ENCODE measurements at regions not wholly inside any gene's neighbourhood (a gene's known extent, or its start where the extent isn't known, plus 50 kb on each side); places are given as distances from the start of the nearest gene placed in this dataset.

- DNase-seq (ENCODE audit: low read depth) = no peak
Measured at GRCh38 chr20:24334830-24335229, 134.6 kb upstream of the SYNDIG1 start.

DNA sequence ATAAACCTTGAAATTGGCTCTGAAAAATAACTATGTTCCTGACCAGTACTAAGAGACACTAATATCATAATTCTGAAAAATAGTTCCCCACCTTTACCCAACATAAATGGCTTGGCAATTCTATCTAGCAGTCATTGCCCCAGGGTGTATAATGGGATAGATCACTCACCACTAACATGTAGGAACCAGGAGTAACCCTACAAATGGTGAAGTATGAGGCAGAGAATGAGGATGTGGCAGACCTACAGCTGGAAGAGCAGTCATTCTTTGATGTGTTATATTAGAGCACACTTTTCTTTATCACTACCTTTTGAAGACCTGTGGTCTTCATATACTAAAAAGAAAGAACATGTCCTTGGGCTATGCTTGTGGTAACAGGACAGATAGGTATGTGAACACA, 136.5 kb upstream of the SYNDIG1 start:
- DNase-seq (ENCODE audit: low read depth) = no peak

GRCh38 chr20:24331939-24332338, 137.5 kb upstream of the SYNDIG1 start:
- DNase-seq (ENCODE audit: low read depth) = no peak

DNA sequence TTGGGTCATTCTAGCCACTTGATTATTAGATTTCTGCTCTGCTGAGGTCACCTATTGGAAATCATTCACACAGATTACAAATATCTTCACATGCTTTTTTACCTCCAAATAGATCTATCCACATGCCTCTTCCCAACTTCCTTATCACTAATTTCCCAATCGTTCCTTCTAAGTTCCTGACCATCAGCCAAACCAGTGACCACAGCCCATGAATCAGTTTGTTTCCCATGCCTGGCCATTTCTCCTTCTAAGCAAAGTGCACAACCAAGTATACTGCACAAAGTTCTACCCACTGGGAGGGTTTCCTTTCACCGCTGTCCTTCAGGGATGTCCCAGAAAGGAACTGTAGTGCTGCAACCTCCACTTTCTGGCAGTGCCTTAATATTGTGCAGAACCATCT, 140.5 kb upstream of the SYNDIG1 start:
- no peak for DNase-seq (ENCODE audit: low read depth)

- no peak for DNase-seq (ENCODE audit: low read depth)
Measured at GRCh38 chr20:24321973-24322372, 147.5 kb upstream of the SYNDIG1 start.

GRCh38 chr20:24318569-24319352, 150.7 kb upstream of the SYNDIG1 start:
- DNase-seq (ENCODE audit: low read depth) = no peak

GRCh38 chr20:24317224-24317623, 152.2 kb upstream of the SYNDIG1 start:
- no peak for DNase-seq (ENCODE audit: low read depth)

- DNase-seq (ENCODE audit: low read depth) = no peak
Measured at GRCh38 chr20:24316731-24317130, 152.7 kb upstream of the SYNDIG1 start.

GRCh38 chr20:24314053-24314452, 155.4 kb upstream of the SYNDIG1 start:
- no peak for DNase-seq (ENCODE audit: low read depth)

- DNase-seq (ENCODE audit: low read depth) = no peak
Measured at GRCh38 chr20:24309596-24309995, 159.8 kb upstream of the SYNDIG1 start.

DNA sequence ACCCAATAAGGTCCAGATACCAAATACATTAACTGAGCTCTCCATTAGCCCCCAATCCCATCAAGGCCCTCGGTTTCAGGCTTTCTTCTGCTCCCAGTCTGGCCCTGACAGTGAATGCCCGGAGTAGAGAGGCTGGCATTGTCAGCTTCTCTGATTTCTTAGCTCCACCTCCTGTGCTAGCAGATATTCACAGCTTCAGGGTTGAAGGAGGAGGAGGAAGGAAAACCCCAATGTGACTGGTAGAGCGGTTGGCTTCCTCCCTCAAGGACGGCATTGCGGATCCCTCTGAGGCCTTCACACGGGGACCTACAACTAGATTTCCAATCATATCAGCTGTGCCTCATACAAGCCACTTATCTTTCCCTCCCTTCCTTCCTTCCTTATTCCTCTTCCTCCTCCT, 164.1 kb upstream of the SYNDIG1 start:
- DNase-seq (ENCODE audit: low read depth) = no peak

DNA sequence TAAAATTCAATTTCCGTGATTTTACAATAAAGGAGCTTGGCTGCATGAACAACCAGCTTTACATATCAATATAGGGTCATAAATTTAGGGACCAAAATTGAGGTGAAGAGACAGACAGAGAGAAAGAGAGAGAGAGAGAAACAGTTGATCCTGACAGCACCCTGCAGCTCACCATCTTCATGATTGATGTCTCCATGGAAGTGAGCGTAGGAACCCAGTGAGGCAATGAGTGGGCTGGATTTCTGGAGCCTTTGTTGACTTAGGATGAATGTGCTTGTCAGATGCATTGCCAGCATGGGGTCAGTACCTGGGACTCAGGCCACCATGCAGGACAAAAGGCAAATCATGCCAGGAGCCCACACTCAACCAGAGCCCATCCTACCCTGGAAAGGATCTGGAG, 165.1 kb upstream of the SYNDIG1 start:
- DNase-seq (ENCODE audit: low read depth) = no peak

- no peak for DNase-seq (ENCODE audit: low read depth)
Measured at GRCh38 chr20:24303393-24304170, 165.8 kb upstream of the SYNDIG1 start.

DNA sequence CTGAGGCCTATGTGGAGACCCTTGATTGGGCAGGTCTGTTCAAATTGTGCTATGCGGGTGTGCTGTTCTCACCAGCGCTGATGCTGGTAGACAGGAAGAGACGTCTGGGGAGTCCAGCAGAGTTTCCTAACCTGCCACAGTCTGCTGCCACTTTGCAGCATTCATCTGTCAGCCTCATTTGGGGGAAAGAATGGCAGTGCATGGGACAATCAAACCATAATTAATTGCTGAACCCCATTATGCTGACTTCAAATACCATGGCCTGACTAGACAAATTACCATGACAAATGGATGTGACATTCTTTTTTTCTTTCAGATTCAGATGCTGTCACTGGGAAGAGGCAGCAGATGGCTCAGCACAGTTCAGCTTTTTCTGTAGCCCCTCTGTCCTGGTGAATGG, 171.4 kb upstream of the SYNDIG1 start:
- no peak for DNase-seq (ENCODE audit: low read depth)

GRCh38 chr20:24296477-24297261, 172.8 kb upstream of the SYNDIG1 start:
- no peak for DNase-seq (ENCODE audit: low read depth)

DNA sequence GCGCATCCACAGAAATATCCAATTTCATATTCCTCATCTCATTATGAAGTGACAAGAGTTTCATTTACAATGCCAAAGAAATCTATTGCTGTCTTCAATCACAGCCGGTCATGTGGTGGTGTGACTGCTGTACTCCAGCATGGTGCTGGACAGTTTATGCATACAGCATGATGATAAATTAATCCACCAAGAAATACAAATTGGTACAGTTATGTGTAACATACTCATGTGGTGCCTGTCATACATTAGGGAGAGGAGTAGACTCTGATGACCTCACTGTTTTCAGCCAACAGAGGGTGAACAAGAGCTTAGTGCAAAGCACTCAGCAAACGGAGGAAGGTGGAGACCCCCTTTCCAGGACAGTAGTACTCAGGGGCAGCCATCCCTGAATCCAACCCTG, 178.4 kb upstream of the SYNDIG1 start:
- no peak for DNase-seq (ENCODE audit: low read depth)

GRCh38 chr20:24289737-24290481, 179.5 kb upstream of the SYNDIG1 start:
- DNase-seq (ENCODE audit: low read depth) = no peak

GRCh38 chr20:24283186-24283585, 186.2 kb upstream of the SYNDIG1 start:
- DNase-seq (ENCODE audit: low read depth) = no peak

- DNase-seq (ENCODE audit: low read depth) = no peak
Measured at GRCh38 chr20:24277196-24277595, 192.2 kb upstream of the SYNDIG1 start.

DNA sequence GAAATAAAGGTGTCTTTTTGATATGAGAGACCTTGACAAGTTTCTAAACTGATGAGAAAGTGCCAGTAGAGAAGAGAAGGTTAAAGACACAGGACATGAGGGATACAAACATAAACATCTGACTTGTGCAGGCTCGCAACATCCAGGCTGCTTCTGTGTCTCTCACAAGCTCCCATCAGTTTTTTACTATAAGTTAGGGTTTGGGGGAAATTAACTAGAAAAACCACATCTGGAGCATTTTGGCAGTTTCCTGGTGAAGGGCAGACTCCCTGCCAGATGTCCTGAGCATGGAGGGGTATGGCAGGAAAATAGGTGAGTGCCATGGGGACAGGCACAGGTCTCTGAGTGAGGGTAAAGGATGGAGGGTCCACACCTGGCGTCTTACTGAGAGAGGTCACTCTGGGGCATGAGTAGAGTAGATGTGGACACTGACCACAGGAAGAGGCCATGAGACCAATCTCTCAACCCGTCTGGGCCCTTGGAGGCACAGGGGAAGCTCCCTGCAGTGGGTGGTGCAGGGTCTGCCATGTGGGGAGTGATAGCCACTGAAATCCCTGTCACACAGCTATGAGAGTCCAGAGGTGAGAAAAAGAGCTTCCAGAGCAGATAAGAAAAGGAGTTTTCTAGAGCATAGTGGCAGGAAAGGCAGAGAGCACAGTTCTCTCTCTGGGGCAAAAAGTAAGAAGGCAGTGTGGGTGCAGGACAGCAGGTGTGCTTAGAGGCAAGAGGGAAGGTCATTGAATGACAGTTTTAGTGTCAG, 193.3 kb upstream of the SYNDIG1 start:
- no peak for DNase-seq (ENCODE audit: low read depth)

DNA sequence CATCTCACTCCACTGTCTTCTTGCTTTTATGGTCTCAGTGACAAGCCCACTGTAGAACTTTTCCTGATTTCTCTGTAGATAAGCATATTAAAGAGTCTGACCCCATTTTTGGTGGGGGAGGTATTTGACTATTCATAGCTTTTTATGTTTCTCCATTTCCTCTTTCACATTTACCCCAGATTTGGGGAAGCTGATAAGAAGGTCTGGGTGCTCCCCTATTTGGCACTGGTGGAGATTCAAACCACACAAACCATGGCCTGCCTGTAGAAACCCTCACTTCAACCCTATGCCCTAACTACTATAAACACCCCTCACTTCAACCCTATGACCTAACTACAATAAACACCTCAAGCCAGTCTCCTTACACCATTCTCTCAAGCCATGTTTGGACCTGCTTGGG, 196.2 kb upstream of the SYNDIG1 start:
- DNase-seq (ENCODE audit: low read depth) = no peak

All from T follicular helper cell (primary cell).